ENCODE measurements at regions not wholly inside any gene's neighbourhood (a gene's known extent, or its start where the extent isn't known, plus 50 kb on each side); places are given as distances from the start of the nearest gene placed in this dataset.

DNA sequence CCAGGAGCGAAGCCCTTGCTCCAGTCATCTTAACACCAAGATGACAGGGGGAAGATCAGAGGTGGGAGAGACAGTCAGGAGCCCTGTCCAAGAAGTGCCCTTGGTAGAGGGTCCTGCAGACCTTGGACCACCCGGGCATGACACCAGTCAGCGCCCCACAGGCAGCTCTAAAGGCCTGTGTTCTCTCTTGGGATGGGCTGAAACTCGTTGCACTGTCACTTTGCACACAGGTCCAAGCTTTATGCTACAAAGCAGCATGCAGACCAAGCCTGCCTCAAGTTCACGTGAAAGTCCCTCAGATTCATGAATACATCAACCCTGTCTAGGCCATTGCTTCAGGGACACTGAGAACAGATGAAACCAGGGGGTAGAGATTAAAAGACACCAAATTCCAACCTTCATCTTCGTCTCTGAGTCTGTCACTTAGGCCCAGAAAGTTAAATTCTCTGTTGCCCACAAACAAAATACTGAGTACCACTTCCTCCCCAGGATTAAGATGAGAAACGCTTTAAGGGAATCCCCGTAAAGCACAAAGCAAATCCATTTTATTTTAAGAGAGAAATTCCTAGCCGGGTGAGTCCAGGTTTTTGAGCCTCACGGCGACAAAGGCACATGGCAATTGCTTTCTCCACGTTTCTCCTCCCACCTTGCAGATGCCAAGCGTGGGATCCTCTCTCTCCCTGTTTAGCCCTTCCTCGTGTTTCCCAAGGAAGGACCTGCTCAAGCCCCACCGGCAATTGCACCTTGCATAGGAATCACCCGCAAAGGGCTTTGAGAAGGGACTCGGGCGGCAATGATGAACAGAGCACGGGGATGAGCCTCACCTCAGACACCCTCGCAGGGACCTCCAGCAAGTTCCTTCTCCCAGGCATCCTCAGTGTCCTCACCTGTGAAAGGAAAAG is 75.0 kb upstream of the ID2 start:
- TF ChIP-seq, protein P1, sequence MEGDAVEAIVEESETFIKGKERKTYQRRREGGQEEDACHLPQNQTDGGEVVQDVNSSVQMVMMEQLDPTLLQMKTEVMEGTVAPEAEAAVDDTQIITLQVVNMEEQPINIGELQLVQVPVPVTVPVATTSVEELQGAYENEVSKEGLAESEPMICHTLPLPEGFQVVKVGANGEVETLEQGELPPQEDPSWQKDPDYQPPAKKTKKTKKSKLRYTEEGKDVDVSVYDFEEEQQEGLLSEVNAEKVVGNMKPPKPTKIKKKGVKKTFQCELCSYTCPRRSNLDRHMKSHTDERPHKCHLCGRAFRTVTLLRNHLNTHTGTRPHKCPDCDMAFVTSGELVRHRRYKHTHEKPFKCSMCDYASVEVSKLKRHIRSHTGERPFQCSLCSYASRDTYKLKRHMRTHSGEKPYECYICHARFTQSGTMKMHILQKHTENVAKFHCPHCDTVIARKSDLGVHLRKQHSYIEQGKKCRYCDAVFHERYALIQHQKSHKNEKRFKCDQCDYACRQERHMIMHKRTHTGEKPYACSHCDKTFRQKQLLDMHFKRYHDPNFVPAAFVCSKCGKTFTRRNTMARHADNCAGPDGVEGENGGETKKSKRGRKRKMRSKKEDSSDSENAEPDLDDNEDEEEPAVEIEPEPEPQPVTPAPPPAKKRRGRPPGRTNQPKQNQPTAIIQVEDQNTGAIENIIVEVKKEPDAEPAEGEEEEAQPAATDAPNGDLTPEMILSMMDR (IDR thresholded peaks at IDR 0.05): no peak
- no peak for TF ChIP-seq POLR2A (IDR thresholded peaks at IDR 0.05)
